ENCODE measurements at regions not wholly inside any gene's neighbourhood (a gene's known extent, or its start where the extent isn't known, plus 50 kb on each side); places are given as distances from the start of the nearest gene placed in this dataset.

DNA sequence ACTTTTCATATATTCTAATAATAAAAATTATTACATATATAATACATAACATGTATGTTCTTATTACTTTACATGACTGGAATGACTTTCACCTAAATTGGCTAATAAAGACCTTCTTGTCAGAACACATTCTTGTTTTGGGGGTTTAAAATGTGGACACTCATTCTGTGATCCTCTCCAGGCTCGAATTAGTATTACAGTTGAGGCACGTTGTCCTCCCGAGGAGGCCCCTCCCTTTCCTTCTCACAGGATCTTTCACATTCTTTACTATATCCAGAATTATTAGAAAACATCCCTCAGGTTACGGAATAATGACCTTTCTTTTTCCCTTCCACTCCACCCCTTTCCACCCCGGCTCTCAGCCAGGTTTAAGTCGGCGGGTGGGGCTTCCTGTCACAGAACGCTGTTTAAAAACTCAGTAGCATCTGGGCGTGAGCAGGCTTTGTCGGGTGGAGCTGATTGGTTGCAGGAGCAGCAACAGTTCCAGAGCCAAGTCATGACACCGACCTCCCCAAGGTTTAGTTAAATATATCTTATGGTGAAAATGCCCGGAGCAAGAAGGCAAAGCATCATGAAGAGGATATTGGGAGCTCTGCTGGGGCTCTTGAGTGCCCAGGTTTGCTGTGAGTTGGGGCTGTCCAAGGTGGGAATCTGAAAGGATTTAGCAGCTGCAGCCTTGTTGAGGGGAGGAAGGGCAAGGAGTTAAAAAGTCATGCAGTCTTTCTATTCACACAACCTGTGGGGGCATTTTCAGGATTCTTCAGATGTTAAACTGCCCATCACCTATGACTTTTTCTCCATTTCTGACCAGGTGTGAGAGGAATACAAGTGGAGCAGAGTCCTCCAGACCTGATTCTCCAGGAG lies 396.7 kb upstream of the OR4E1 start:
- TF ChIP-seq POLR2AphosphoS5 (IDR thresholded peaks at IDR 0.05; ENCODE audit: low read depth) (no peak), SPI1 (IDR thresholded peaks at IDR 0.05; ENCODE audit: borderline replicate concordance, low read depth) (no peak), GABPA (IDR thresholded peaks at IDR 0.05; ENCODE audit: low read depth) (no peak)
- TF ChIP-seq, protein P1, sequence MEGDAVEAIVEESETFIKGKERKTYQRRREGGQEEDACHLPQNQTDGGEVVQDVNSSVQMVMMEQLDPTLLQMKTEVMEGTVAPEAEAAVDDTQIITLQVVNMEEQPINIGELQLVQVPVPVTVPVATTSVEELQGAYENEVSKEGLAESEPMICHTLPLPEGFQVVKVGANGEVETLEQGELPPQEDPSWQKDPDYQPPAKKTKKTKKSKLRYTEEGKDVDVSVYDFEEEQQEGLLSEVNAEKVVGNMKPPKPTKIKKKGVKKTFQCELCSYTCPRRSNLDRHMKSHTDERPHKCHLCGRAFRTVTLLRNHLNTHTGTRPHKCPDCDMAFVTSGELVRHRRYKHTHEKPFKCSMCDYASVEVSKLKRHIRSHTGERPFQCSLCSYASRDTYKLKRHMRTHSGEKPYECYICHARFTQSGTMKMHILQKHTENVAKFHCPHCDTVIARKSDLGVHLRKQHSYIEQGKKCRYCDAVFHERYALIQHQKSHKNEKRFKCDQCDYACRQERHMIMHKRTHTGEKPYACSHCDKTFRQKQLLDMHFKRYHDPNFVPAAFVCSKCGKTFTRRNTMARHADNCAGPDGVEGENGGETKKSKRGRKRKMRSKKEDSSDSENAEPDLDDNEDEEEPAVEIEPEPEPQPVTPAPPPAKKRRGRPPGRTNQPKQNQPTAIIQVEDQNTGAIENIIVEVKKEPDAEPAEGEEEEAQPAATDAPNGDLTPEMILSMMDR (IDR thresholded peaks at IDR 0.05; ENCODE audit: insufficient read depth, low read length) = no peak
- TF ChIP-seq, protein P2, sequence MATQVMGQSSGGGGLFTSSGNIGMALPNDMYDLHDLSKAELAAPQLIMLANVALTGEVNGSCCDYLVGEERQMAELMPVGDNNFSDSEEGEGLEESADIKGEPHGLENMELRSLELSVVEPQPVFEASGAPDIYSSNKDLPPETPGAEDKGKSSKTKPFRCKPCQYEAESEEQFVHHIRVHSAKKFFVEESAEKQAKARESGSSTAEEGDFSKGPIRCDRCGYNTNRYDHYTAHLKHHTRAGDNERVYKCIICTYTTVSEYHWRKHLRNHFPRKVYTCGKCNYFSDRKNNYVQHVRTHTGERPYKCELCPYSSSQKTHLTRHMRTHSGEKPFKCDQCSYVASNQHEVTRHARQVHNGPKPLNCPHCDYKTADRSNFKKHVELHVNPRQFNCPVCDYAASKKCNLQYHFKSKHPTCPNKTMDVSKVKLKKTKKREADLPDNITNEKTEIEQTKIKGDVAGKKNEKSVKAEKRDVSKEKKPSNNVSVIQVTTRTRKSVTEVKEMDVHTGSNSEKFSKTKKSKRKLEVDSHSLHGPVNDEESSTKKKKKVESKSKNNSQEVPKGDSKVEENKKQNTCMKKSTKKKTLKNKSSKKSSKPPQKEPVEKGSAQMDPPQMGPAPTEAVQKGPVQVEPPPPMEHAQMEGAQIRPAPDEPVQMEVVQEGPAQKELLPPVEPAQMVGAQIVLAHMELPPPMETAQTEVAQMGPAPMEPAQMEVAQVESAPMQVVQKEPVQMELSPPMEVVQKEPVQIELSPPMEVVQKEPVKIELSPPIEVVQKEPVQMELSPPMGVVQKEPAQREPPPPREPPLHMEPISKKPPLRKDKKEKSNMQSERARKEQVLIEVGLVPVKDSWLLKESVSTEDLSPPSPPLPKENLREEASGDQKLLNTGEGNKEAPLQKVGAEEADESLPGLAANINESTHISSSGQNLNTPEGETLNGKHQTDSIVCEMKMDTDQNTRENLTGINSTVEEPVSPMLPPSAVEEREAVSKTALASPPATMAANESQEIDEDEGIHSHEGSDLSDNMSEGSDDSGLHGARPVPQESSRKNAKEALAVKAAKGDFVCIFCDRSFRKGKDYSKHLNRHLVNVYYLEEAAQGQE (IDR thresholded peaks at IDR 0.05; ENCODE audit: insufficient replicate concordance, low read depth) = peak; percentile 60
